HL-60 (cell line): ENCODE measurements at regions not wholly inside any gene's neighbourhood (a gene's known extent, or its start where the extent isn't known, plus 50 kb on each side); places are given as distances from the start of the nearest gene placed in this dataset.

Experiments used
- POLR2AphosphoS5 ChIP-seq: IDR thresholded peaks from 2 replicates; pipeline ENCODE4 v1.6.1; 2012; ENCODE audit warnings: low read depth
- REST ChIP-seq: IDR thresholded peaks from 2 replicates; pipeline ENCODE4 v1.6.1; 2012; ENCODE audit warnings: low read depth; ENCODE audit not compliant: insufficient replicate concordance
- SPI1 ChIP-seq: IDR thresholded peaks from 2 replicates; pipeline ENCODE4 v1.6.1; 2012; ENCODE audit warnings: low read depth, mild to moderate bottlenecking, borderline replicate concordance
- TF ChIP-seq, protein P1 (sequence below): IDR thresholded peaks from one replicate; pipeline ENCODE4 v1.5.1; 2011; ENCODE audit warnings: low read length, control low read depth, inconsistent platforms; ENCODE audit not compliant: insufficient read depth

DNA sequence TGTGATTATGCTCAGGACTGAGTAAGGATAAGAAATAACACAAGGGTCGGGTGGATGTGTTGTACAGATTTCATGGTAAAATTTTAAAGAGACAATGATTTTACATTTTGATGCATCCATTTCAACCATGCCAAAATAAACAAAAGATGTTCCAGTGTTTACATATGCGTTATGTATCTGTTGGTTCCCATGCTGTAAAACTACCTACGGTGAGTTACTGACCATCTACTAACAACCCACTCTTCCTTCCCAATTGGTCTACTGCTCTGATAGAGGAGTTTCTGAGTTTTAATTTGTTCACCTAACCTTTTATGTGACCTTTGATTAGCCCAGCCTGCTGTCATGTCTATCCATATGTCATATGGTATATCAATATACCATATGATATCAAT, 1697.1 kb downstream of the MAT2B start:
- TF ChIP-seq, protein P1, sequence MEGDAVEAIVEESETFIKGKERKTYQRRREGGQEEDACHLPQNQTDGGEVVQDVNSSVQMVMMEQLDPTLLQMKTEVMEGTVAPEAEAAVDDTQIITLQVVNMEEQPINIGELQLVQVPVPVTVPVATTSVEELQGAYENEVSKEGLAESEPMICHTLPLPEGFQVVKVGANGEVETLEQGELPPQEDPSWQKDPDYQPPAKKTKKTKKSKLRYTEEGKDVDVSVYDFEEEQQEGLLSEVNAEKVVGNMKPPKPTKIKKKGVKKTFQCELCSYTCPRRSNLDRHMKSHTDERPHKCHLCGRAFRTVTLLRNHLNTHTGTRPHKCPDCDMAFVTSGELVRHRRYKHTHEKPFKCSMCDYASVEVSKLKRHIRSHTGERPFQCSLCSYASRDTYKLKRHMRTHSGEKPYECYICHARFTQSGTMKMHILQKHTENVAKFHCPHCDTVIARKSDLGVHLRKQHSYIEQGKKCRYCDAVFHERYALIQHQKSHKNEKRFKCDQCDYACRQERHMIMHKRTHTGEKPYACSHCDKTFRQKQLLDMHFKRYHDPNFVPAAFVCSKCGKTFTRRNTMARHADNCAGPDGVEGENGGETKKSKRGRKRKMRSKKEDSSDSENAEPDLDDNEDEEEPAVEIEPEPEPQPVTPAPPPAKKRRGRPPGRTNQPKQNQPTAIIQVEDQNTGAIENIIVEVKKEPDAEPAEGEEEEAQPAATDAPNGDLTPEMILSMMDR: no peak
- no peak for TF ChIP-seq POLR2AphosphoS5
- no peak for TF ChIP-seq SPI1
- no peak for TF ChIP-seq REST
